Astrocyte of the spinal cord (primary cell): ENCODE measurements at regions not wholly inside any gene's neighbourhood (a gene's known extent, or its start where the extent isn't known, plus 50 kb on each side); places are given as distances from the start of the nearest gene placed in this dataset.

Experiments
- DNase-seq: peaks from one replicate; pipeline ENCODE4 v3.0.0; 2011; ENCODE audit warnings: low read depth, low spot score
- H3K4me3 ChIP-seq: 2 replicates; pipeline ENCODE4 v1.5.1; 2011; ENCODE audit warnings: low read depth, mild to moderate bottlenecking, low read length, moderate library complexity
- CTCF ChIP-seq: IDR thresholded peaks from 2 replicates; pipeline ENCODE4 v1.5.1; 2012; ENCODE audit warnings: low read depth, mild to moderate bottlenecking, low read length, inconsistent platforms
- in situ Hi-C: cut with HindIII; loops from 2 replicates; pipeline ENCODE4 v1.10.0; 2017; ENCODE audit warnings: low sequenced_read_pairs

- no peak overlapping the region for H3K4me3 ChIP-seq
- TF ChIP-seq CTCF = no peak
- no peak for DNase-seq
- in situ Hi-C loops = no loop called here
Observed at GRCh38 chr20:7695051-7695495, 245.2 kb downstream of the HAO1 start.

- in situ Hi-C loops = no loop called here
- no peak for TF ChIP-seq CTCF
- no peak overlapping the region for H3K4me3 ChIP-seq
- DNase-seq = peak; percentile 84
Observed at GRCh38 chr20:7695635-7696034, 244.6 kb downstream of the HAO1 start.

DNA sequence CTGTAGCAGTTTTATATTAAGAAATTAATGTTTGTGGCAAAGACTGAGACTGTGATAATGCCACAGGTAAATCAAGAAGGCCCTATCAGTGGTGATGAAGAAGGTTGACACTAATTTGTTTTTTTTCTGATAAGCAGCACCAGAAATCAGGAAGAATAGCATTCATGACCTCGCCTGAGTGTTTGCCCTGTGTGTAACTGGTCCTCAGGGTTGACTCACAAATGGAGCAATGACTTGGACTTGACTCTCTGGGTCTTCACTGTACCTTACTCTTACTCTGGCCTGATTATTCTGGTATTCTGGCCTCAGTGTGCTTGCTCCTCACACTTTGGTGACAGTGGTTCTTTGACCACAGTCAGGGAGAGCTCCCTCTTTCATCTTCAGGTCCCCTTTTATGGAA is 243.9 kb downstream of the HAO1 start:
- no peak overlapping the region for H3K4me3 ChIP-seq
- in situ Hi-C loops = no loop called here
- no peak for DNase-seq
- no peak for TF ChIP-seq CTCF

GRCh38 chr20:7702141-7702540 is 238.1 kb downstream of the HAO1 start:
- in situ Hi-C loops = no loop called here
- no peak for TF ChIP-seq CTCF
- DNase-seq = no peak
- no peak overlapping the region for H3K4me3 ChIP-seq

DNA sequence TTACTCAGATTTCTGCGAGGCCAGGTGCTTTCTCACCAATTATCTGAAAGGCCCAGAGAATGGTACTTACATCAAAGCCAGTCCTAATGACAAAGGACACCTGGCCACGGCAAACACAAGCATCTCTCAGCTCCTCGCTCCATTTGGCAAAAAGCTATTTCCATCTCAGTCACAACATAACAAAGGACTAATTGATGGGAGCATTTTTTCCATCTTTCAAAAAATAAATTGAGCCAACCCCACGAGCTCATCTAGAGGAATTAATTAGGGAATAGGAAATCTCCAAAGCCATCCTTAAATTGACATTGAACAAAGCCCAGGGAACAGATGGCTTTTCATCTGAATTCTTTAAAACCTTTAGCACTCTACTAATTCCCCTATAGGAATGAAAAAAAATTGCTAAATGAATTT is 236.7 kb downstream of the HAO1 start:
- H3K4me3 ChIP-seq = no peak overlapping the region
- TF ChIP-seq CTCF = no peak
- DNase-seq = no peak
- in situ Hi-C loops = no loop called here

DNA sequence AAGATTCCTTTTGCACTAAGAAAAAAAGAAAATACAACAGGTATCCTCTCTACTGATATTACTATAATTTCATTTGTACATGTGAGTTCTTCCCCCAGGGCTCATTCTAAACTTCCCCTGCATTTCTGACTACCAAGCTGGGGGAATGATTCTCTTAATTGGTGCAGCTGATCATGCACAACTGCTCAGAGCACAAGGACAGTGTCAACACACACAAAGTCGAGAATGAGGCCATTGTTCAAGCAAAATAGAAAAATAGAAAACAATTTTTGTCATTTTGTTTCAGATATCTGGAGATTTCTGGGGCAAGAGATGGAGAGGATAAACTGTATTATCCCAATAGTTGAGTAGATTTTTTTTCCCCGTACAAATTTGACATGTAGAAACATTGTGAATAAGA is 236.3 kb downstream of the HAO1 start:
- TF ChIP-seq CTCF = no peak
- in situ Hi-C loops = no loop called here

GRCh38 chr20:7708112-7708511 is 232.1 kb downstream of the HAO1 start:
- no peak for DNase-seq
- in situ Hi-C loops = no loop called here
- H3K4me3 ChIP-seq = no peak overlapping the region
- TF ChIP-seq CTCF = no peak

More for the DNA sequence above, 236.3 kb downstream of the HAO1 start:
- DNase-seq = no peak
- H3K4me3 ChIP-seq = no peak overlapping the region
